SK-N-SH treated with all-trans-retinoic acid at 6 μM for 48 hours (cell line): ENCODE measurements at regions not wholly inside any gene's neighbourhood (a gene's known extent, or its start where the extent isn't known, plus 50 kb on each side); places are given as distances from the start of the nearest gene placed in this dataset.

Experiments
- ATAC-seq: fragments of 200-7000 bp; cut with Tn5 transposase; 3 replicates; pipeline ENCODE4 v1.9.1; 2020; ENCODE audit warnings: mild to moderate bottlenecking, moderate library complexity
- ARNTL ChIP-seq: fragments of 450-650 bp; formaldehyde crosslinking; IDR thresholded peaks from 2 replicates; pipeline ENCODE4 v1.5.0; 2020; ENCODE audit warnings: low read depth, mild to moderate bottlenecking, moderate library complexity, borderline replicate concordance
- CREB5 ChIP-seq: fragments of 250-450 bp; sonication (Bioruptor Pico); IDR thresholded peaks from 2 replicates; pipeline ENCODE4 v1.5.1; 2020; ENCODE audit warnings: low read depth, mild to moderate bottlenecking, moderate library complexity
- CSDC2 ChIP-seq: fragments of 250-450 bp; sonication (Bioruptor Pico); IDR thresholded peaks from 2 replicates; pipeline ENCODE4 v1.5.0; 2020; ENCODE audit warnings: mild to moderate bottlenecking, moderate library complexity
- ESRRG ChIP-seq: fragments of 250-450 bp; sonication (Bioruptor Pico); IDR thresholded peaks from 2 replicates; pipeline ENCODE4 v1.6.1; 2021; ENCODE audit warnings: mild to moderate bottlenecking
- GLIS3 ChIP-seq: fragments of 250-450 bp; sonication (Bioruptor Pico); IDR thresholded peaks from 2 replicates; pipeline ENCODE4 v1.5.0; 2020; ENCODE audit warnings: mild to moderate bottlenecking, moderate library complexity
- ISL1 ChIP-seq: fragments of 250-450 bp; sonication (Bioruptor Pico); IDR thresholded peaks from 2 replicates; pipeline ENCODE4 v2.1.2; 2022; ENCODE audit warnings: mild to moderate bottlenecking, moderate library complexity
- OSR1 ChIP-seq: fragments of 250-450 bp; sonication (Bioruptor Pico); IDR thresholded peaks from 2 replicates; pipeline ENCODE4 v1.8.0; 2022; ENCODE audit warnings: moderate library complexity, mild to moderate bottlenecking, inconsistent platforms
- PATZ1 ChIP-seq: fragments of 250-450 bp; sonication (Bioruptor Pico); IDR thresholded peaks from 2 replicates; pipeline ENCODE4 v1.8.0; 2020; ENCODE audit warnings: mild to moderate bottlenecking, moderate library complexity, borderline replicate concordance
- PPARA ChIP-seq: fragments of 250-450 bp; sonication (Bioruptor Pico); IDR thresholded peaks from 2 replicates; pipeline ENCODE4 v1.5.0; 2020; ENCODE audit warnings: mild to moderate bottlenecking, borderline replicate concordance
- TCF4 ChIP-seq: fragments of 250-450 bp; sonication (Bioruptor Pico); IDR thresholded peaks from 2 replicates; pipeline ENCODE4 v1.8.0; 2021; ENCODE audit warnings: mild to moderate bottlenecking, moderate library complexity, borderline replicate concordance
- TOX ChIP-seq: fragments of 250-450 bp; sonication (Bioruptor Pico); IDR thresholded peaks from 2 replicates; pipeline ENCODE4 v1.8.0; 2021; ENCODE audit warnings: mild to moderate bottlenecking, moderate library complexity, borderline replicate concordance
- ZC3H10 ChIP-seq: fragments of 250-450 bp; sonication (Bioruptor Pico); IDR thresholded peaks from 2 replicates; pipeline ENCODE4 v1.5.1; 2021; ENCODE audit warnings: mild to moderate bottlenecking, moderate library complexity
- ZFP30 ChIP-seq: fragments of 450-650 bp; formaldehyde crosslinking; IDR thresholded peaks from 2 replicates; pipeline ENCODE4 v1.5.0; 2022; ENCODE audit warnings: mild to moderate bottlenecking, moderate library complexity
- ZNF565 ChIP-seq: fragments of 450-650 bp; formaldehyde crosslinking; conservative IDR thresholded peaks from 2 replicates; pipeline ENCODE4 v1.5.0; 2020; ENCODE audit warnings: low read depth, mild to moderate bottlenecking, moderate library complexity
- ZNF8 ChIP-seq: fragments of 450-650 bp; formaldehyde crosslinking; IDR thresholded peaks from 2 replicates; pipeline ENCODE4 v1.5.0; 2020; ENCODE audit warnings: mild to moderate bottlenecking, moderate library complexity
- TF ChIP-seq, protein P1 (sequence below): fragments of 250-450 bp; sonication (Bioruptor Pico); IDR thresholded peaks from 2 replicates; pipeline ENCODE4 v1.5.1; 2021; ENCODE audit warnings: mild to moderate bottlenecking, moderate library complexity
- TF ChIP-seq, protein P2 (sequence below): fragments of 250-450 bp; sonication (Bioruptor Pico); IDR thresholded peaks from 2 replicates; pipeline ENCODE4 v1.8.0; 2021; ENCODE audit warnings: low read depth, mild to moderate bottlenecking, moderate library complexity, borderline replicate concordance

DNA sequence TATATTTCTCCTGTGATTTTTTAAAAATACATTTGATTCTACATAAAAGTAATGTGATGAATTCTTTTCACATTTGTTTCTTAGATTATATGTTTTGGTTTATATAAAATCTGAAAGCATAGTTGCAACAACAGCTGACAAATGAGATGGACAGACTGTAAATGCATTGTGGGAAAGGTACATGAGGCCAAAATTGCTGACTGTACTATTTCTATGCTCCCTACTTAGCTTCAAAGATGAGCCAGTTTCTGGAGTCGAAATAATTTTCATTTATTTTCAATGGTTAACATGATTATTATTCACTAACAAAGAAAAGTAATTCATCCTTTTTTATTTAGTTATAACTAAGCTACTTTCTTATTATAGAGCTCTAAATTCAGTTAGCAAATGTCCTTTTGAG, 441.3 kb upstream of the CCNG1 start:
- TF ChIP-seq ZFP30 (CRISPR knock-in tag) (no peak), TOX (CRISPR knock-in tag) (no peak), TCF4 (CRISPR knock-in tag) (no peak), CSDC2 (CRISPR knock-in tag) (no peak), PATZ1 (CRISPR knock-in tag) (no peak), ISL1 (CRISPR knock-in tag) (no peak), ZNF565 (no peak), ESRRG (CRISPR knock-in tag) (no peak), ZC3H10 (CRISPR knock-in tag) (no peak), CREB5 (CRISPR knock-in tag) (no peak), PPARA (CRISPR knock-in tag) (no peak), OSR1 (CRISPR knock-in tag) (no peak), ZNF8 (CRISPR knock-in tag) (no peak), ARNTL (CRISPR knock-in tag) (no peak)
- TF ChIP-seq, protein P1, sequence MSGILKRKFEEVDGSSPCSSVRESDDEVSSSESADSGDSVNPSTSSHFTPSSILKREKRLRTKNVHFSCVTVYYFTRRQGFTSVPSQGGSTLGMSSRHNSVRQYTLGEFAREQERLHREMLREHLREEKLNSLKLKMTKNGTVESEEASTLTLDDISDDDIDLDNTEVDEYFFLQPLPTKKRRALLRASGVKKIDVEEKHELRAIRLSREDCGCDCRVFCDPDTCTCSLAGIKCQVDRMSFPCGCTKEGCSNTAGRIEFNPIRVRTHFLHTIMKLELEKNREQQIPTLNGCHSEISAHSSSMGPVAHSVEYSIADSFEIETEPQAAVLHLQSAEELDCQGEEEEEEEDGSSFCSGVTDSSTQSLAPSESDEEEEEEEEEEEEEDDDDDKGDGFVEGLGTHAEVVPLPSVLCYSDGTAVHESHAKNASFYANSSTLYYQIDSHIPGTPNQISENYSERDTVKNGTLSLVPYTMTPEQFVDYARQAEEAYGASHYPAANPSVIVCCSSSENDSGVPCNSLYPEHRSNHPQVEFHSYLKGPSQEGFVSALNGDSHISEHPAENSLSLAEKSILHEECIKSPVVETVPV (CRISPR knock-in tag), result no peak
- TF ChIP-seq, protein P2, sequence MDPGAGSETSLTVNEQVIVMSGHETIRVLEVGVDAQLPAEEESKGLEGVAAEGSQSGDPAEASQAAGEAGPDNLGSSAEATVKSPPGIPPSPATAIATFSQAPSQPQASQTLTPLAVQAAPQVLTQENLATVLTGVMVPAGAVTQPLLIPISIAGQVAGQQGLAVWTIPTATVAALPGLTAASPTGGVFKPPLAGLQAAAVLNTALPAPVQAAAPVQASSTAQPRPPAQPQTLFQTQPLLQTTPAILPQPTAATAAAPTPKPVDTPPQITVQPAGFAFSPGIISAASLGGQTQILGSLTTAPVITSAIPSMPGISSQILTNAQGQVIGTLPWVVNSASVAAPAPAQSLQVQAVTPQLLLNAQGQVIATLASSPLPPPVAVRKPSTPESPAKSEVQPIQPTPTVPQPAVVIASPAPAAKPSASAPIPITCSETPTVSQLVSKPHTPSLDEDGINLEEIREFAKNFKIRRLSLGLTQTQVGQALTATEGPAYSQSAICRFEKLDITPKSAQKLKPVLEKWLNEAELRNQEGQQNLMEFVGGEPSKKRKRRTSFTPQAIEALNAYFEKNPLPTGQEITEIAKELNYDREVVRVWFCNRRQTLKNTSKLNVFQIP (CRISPR knock-in tag), result no peak
- no peak for ATAC-seq

GRCh38 chr5:163005949-163006348, 431.4 kb upstream of the CCNG1 start:
- TF ChIP-seq, protein P1 (CRISPR knock-in tag), result no peak
- no peak for TF ChIP-seq ZFP30 (CRISPR knock-in tag)
- TF ChIP-seq PATZ1 (CRISPR knock-in tag), result no peak
- TF ChIP-seq ESRRG (CRISPR knock-in tag), result no peak
- TF ChIP-seq GLIS3 (CRISPR knock-in tag), result no peak
- TF ChIP-seq CSDC2 (CRISPR knock-in tag), result no peak
- ATAC-seq, result no peak

- TF ChIP-seq, protein P1 (CRISPR knock-in tag), result no peak
- TF ChIP-seq, all 23 proteins: peak for 0
- no peak for ATAC-seq
These were observed 414.7 kb upstream of the CCNG1 start for GRCh38 chr5:163022582-163023128.
